T47D (cell line): ENCODE measurements at regions not wholly inside any gene's neighbourhood (a gene's known extent, or its start where the extent isn't known, plus 50 kb on each side); places are given as distances from the start of the nearest gene placed in this dataset.
A peak's percentile ranks its signal among the peaks of the same experiment; 100 is the strongest.

Source experiments
- DNase-seq, 2 experiments: peaks; one replicate each; pipeline versions ENCODE4 v3.0.0 to v3.0.0-alpha.2; 2011 to 2012; ENCODE audit warnings: low read depth in 1 of 2, low spot score in 1 of 2
- JUND ChIP-seq: IDR thresholded peaks from 2 replicates; pipeline ENCODE4 v1.6.1; 2012; ENCODE audit warnings: low read depth
- in situ Hi-C: cut with HindIII; loops from 2 replicates; pipeline ENCODE4 v1.10.0; 2016; ENCODE audit warnings: low sequenced_read_pairs, low pct_unique_long_range_greater_than_20kb

- in situ Hi-C loops, result no loop called here
- peak in 1 of 2 experiments; percentile 3 for DNase-seq
- TF ChIP-seq JUND, result no peak
Observed at GRCh38 chr2:106745468-106745867, 140.5 kb downstream of the ST6GAL2 start.

- DNase-seq, result no peak
- no peak for TF ChIP-seq JUND
- in situ Hi-C loops, result no loop called here
Observed at GRCh38 chr2:106749823-106750222, 136.1 kb downstream of the ST6GAL2 start.
